Coronary artery (tissue), 2 donors: ENCODE measurements at regions not wholly inside any gene's neighbourhood (a gene's known extent, or its start where the extent isn't known, plus 50 kb on each side); places are given as distances from the start of the nearest gene placed in this dataset.

Experiments
- DNase-seq: peaks from one replicate; pipeline ENCODE4 v3.0.0-alpha.2; 2017; ENCODE audit warnings: low spot score
- H3K27ac ChIP-seq, 2 donors: fragments of 200-600 bp; sonication (generic); one replicate each; pipeline ENCODE4 v1.5.1; 2016 to 2019
- H3K4me3 ChIP-seq: fragments of 200-600 bp; sonication (generic); 2 replicates; pipeline ENCODE4 v1.5.1; 2016; ENCODE audit warnings: mild to moderate bottlenecking, moderate library complexity
- TF ChIP-seq, protein P1 (sequence below): fragments of 200-600 bp; sonication (generic); IDR thresholded peaks from one replicate; pipeline ENCODE4 v1.5.1; 2019; ENCODE audit warnings: antibody characterized with exemption

DNA sequence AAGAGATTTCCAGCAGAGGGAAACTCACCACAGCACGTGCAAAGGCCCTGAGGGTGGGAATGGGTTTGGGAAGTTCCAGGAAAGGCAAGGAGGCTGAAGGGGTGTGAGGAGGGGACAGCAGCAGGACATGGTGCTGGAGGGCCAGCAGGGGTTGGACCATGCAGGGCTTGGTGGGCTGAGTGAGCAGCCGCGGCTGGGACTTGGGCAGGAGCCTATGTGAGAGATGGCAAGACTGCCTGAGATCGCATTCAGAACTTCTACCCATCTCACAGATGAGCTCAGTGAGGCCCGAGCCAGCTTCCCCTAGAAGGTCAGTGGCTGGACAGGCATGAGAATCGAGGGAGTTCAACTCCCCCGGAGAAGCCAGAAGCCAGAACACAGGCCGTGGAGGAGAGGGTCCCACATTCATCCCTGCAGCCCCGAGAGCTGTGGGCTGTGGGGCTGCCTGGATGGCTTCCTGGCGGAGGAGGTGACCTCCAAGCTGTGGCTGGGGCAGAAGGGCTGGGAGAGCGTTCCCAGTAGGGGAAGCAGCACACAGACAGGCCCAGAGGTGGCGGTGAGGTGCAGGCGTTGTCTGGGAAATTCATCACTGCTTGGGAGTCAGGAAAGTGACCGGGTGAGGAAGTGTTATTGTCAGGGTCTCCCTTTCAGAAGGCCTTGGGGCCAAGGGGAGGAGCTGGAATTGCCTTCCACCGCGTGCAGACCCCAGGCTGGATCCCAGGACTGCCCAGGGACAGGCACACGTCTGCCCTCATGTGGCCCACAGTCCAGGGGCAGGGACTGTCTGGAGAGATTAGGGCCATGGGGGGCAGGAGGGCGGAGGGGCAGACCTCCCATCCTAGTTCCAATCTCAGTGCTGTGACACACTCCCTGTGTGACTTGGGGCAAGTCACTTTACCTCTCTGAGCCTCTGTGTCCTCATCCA, 103.8 kb downstream of the CEBPB start:
- TF ChIP-seq, protein P1, sequence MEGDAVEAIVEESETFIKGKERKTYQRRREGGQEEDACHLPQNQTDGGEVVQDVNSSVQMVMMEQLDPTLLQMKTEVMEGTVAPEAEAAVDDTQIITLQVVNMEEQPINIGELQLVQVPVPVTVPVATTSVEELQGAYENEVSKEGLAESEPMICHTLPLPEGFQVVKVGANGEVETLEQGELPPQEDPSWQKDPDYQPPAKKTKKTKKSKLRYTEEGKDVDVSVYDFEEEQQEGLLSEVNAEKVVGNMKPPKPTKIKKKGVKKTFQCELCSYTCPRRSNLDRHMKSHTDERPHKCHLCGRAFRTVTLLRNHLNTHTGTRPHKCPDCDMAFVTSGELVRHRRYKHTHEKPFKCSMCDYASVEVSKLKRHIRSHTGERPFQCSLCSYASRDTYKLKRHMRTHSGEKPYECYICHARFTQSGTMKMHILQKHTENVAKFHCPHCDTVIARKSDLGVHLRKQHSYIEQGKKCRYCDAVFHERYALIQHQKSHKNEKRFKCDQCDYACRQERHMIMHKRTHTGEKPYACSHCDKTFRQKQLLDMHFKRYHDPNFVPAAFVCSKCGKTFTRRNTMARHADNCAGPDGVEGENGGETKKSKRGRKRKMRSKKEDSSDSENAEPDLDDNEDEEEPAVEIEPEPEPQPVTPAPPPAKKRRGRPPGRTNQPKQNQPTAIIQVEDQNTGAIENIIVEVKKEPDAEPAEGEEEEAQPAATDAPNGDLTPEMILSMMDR: no peak
- Histone ChIP-seq H3K4me3 (no peak overlapping the region), H3K27ac (peak overlapping the region; percentile 51 to 85)
- DNase-seq: no peak

DNA sequence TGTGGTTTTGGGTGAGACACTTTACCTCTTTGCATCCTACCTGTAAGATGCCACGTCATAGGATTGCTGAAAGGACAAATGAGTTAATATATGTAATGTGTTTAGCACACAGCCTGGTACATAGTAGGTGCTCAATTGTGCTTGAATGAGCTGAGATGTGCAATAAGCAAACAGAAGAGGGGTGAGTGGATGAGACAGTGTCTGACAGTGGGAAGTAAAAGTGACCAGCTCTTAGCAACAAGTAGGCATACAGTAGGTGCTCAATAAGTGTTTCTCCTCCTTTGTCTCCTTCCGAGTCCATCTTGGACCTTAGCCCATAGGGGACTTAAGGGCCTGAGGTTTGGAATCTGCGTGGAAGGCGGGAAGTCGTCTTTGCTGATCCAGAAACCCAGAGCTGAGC, 104.7 kb downstream of the CEBPB start:
- H3K27ac ChIP-seq: peak overlapping the region; percentile 51 to 85
- DNase-seq: no peak
- H3K4me3 ChIP-seq: no peak overlapping the region
- TF ChIP-seq, protein P1: no peak

DNA sequence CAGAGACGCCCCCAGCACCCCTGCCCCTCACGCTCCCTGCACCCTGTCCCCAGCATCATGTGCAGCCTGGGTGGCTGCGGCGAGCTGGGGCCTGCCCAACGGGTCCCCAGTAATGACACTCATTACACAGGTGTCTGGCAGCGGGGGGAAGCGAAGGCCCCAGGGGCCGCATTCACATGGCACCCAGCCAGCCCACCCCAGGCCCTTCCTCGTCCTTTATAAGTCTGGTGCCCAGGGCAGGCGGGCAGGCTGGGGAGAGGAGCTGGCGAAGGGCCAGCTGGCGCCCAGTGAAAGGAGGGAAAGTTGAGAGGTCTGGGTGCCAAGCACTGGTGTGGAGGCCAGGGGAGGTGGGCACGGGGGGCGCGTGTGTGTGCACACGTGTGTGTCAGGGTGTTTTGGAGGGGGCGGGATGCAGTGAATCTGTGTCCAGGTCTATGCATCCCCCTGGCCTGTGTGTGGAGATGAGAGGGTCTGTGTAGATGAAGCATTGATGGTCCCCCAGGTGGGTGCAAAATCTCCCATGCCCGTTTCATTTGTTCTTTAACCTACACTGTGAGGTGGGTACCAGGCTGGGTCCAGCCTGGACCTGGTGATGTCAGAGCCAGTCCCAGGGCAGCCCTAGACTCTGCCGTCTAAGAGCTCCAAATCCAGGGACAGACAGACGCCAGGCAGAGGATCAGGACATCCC, 105.3 kb downstream of the CEBPB start:
- peak overlapping the region; percentile 51 to 85 for H3K27ac ChIP-seq
- TF ChIP-seq, protein P1: no peak
- DNase-seq: no peak

DNA sequence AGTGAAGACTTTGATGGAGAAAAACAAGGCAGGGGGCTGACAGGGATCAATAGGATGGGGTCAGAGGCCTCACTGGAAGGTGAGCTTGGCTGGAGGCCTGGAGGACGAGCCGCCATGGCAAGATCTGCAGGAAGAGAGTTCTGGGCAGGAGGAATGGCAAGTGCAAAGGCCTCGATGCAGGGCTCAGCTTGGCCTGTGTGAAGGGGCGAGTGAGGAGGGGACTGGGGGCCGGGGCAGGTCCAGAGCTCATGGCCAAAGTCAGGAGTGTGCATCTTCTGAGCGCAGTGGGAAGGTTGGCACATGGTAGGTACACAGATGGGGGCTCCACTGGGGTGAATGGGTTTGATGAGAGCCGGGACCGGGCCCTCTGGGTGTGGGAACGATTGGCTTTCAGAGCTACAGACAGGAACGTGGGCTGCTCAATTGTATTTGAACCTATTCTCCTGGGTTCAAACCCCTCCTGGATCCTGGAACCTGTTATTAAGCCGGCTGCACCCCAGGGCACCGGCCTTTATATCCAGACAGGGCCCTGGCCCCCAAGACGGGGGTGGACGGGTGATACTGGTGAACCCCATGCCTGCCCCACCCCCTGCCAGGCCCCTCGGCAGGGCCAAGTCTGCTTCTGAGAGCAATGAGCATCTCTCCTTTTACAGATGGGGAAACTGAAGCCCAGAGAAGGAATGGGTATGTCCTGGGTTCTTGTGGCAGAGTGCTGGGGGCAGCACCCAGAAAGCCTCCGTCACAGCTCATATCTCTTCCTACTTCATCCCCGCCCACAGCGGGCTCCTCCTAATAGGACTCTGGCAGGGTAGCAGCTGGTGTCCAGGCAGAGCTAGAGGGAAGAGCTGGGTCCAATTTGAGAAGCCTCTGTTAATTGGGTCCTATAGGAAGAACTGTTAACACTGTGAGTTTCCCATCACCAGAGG, 106.1 kb downstream of the CEBPB start:
- H3K4me3 ChIP-seq: no peak overlapping the region
- TF ChIP-seq, protein P1: no peak
- peak overlapping the region; percentile 23 to 85 for H3K27ac ChIP-seq
- DNase-seq: no peak

More for the DNA sequence above, 105.3 kb downstream of the CEBPB start:
- H3K4me3 ChIP-seq: no peak overlapping the region

DNA sequence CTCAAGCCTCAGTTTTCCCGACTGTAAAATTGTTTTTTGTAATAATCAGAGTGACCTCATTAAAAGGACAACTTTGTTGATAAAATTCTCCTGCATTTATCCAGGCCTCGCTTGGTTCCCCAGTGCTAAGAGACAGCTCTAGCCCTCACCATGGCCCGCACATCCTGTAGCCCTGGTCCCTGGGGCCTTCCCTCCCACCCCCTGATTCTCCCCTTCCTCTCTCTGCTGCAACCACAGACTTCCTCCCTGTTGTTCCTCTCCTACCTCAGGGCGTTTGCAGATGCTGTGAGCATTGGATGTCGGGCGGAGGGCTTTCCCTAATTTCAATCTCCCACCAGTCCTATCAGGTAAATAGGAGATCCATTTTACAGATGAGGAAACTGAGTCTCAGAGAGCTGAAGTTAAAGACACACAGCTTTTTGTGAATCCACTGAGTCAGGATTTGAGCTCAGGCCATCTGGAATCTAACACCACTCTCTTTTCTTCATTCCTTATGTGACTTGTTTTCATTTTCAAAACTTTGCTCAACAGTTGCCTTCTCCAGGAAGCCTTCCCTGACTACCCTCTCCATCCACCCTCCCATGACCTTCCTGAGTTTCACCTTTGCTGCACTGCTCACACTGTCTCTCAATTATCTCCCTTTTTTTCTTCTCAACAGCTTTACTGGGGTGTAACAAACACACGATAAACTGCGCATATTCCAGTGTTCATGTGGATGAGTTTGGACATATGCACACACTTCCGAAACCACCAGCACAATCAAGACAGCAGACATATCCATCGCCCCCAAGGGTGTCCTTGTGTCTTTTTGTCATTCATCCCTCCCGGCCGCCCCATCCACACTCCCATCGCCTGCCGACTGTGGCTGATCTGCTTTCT, 107.1 kb downstream of the CEBPB start:
- H3K4me3 ChIP-seq: no peak overlapping the region
- no peak for DNase-seq
- TF ChIP-seq, protein P1: no peak
- peak overlapping the region in 1 of 2 donors; percentile 85 for H3K27ac ChIP-seq
